Fibroblast of pulmonary artery (primary cell): ENCODE measurements at regions not wholly inside any gene's neighbourhood (a gene's known extent, or its start where the extent isn't known, plus 50 kb on each side); places are given as distances from the start of the nearest gene placed in this dataset.
"Not testable (repeated sequence)": the region's sequence is repeated elsewhere in the genome, so short reads cannot be mapped to it uniquely, and the experiment has no call there.

Experiments
- DNase-seq: peaks from one replicate; pipeline ENCODE4 v3.0.0-alpha.2; 2010; ENCODE audit warnings: low read depth
- H3K4me3 ChIP-seq: replicated peaks from 2 replicates; pipeline ENCODE4 v1.5.1; 2011; ENCODE audit warnings: low read depth, mild to moderate bottlenecking, control low read depth, low read length, moderate library complexity
- TF ChIP-seq, protein P1 (sequence below): IDR thresholded peaks from 2 replicates; pipeline ENCODE4 v1.5.1; 2011; ENCODE audit warnings: mild to moderate bottlenecking, control low read depth, low read length, inconsistent platforms; ENCODE audit errors: missing control alignments

DNA sequence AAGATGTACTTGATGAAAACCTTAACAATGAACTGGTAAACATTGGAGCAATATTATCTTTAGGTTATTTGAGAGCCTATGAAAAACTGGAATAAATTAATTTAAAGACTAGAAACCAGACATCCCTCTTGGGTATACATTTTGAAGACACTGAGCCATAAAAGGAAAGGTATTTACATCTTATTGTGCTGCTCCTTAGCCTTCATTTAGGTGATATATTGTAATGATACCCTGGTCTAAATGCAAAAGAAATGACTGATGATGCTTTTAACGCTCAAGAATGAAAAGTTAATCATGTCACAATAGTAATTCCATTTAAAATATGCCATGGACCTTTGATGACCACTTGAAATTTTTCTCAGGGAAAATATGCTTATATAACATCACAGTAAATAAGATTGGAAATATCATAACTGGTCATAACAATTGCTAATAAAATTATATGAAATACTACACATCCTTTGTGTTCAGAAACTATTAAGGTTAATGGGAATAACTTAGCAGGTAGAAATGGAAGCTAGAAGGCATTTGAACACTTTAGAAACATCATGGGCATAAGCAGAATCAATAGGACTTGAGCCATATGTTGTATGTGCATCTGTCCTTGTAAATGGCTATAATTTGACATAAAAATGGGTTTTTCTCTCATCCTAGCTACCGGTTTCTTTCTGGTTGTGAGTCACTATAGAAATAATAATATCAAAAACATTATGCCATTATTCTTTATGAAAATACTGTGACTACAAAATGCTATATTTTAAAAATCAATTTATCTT, 979.7 kb downstream of the RAPGEF2 start:
- H3K4me3 ChIP-seq, result no peak overlapping the region
- DNase-seq, result no peak
- TF ChIP-seq, protein P1, sequence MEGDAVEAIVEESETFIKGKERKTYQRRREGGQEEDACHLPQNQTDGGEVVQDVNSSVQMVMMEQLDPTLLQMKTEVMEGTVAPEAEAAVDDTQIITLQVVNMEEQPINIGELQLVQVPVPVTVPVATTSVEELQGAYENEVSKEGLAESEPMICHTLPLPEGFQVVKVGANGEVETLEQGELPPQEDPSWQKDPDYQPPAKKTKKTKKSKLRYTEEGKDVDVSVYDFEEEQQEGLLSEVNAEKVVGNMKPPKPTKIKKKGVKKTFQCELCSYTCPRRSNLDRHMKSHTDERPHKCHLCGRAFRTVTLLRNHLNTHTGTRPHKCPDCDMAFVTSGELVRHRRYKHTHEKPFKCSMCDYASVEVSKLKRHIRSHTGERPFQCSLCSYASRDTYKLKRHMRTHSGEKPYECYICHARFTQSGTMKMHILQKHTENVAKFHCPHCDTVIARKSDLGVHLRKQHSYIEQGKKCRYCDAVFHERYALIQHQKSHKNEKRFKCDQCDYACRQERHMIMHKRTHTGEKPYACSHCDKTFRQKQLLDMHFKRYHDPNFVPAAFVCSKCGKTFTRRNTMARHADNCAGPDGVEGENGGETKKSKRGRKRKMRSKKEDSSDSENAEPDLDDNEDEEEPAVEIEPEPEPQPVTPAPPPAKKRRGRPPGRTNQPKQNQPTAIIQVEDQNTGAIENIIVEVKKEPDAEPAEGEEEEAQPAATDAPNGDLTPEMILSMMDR, result no peak

DNA sequence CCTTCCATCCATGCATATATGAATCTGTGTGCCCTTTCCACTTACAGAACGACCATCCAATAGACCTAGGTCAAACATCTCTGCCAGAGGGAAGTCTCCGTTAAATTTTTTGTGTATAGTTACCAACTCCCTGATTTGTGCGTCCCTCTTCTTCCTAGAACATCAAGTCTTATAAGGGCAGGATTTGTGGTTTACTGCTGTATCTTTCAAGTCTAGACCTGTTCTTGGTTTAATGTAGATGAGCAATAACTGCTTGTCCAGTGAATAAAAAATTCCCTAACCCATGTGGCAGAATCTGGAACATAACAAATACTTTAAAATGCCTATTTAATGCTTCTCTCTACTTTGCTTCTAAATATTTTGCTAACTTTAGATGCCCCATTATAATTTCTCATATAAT, 988.8 kb downstream of the RAPGEF2 start:
- no peak overlapping the region for H3K4me3 ChIP-seq
- TF ChIP-seq, protein P1, result no peak
- DNase-seq, result no peak

DNA sequence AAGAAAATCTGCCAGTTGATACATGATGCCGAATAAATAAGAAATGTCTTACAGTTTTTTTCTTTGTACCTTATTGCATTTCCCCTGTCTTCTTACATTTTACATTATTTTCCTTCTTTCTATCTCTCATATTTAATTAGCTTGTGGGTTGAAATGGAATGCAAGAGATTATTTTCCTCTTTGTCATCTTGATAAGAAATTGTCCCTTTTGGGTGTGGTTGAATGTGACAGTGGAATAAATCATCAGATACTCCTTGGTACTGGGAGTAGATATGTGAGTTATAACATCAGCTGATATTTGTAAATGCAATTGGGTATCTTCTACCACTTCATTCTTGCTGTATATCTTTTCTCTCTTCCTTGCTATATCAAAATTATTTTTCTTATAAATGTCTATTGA, 997.4 kb downstream of the RAPGEF2 start:
- TF ChIP-seq, protein P1, result no peak
- DNase-seq, result no peak
- no peak overlapping the region for H3K4me3 ChIP-seq

DNA sequence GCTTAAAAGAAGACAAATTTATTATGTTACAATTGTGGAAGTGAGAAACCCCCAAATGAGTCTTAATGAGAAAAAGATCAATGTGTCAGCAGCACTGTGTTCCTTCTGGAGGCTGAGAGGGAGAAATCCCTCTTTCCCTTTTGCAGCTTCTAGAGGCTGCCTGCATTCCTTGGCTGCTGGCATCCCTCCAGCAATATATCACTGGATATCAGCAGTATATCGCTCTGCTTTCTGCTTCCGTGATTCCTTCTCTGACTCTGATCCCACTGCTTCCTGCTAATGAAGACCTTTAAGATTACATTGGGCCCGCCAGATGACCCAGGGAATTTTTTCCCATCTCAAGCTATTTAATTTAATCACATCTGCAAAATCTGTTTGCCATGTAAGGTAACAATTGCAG, 1008.0 kb downstream of the RAPGEF2 start:
- DNase-seq, result peak; percentile 0
- TF ChIP-seq, protein P1, result no peak
- no peak overlapping the region for H3K4me3 ChIP-seq

DNA sequence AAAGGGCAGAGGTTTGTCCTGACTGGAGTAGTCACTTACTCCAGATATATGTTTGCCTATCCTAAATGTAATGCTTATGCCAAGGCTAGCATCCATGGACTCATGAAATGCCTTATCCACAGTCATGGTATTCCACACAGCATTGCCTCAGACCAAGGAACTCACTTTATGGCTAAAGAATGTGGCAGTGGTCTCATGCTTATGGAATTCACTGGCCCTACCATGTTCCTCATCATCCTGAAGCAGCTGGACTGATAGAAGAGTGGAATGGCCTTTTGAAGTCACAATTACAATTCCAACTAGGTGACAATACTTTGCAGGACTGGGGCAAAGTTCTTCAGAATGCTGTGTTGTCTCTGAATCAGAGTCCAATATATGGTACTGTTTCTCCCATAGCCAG, 1014.8 kb downstream of the RAPGEF2 start:
- DNase-seq, result no peak
- TF ChIP-seq, protein P1, result no peak
- H3K4me3 ChIP-seq, result no peak overlapping the region

DNA sequence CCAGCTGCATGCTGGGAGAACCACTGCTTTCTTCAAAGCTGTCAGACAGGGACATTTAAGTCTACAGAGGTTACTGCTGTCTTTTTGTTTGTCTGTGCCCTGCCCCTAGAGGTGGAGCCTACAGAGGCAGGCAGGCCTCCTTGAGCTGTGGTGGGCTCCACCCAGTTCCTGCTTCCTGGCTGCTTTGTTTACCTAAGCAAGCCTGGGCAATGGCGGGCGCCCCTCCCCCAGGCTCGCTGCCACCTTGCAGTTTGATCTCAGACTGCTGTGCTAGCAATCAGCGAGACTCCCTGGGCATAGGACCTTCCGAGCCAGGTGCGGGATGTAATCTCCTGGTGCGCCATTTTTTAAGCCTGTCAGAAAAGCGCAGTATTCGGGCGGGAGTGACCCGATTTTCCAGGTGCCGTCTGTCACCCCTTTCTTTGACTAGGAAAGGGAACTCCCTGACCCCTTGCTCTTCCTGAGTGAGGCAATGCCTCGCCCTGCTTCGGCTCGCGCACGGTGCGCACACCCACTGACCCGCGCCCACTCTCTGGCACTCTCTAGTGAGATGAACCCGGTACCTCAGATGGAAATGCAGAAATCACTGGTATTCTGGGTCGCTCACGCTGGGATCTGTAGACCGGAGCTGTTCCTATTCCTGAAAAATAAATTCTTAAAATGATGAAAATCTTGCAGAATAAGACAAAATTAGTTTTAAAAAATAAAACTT, 1022.9 kb downstream of the RAPGEF2 start:
- H3K4me3 ChIP-seq, DNase-seq: not testable (repeated sequence)

DNA sequence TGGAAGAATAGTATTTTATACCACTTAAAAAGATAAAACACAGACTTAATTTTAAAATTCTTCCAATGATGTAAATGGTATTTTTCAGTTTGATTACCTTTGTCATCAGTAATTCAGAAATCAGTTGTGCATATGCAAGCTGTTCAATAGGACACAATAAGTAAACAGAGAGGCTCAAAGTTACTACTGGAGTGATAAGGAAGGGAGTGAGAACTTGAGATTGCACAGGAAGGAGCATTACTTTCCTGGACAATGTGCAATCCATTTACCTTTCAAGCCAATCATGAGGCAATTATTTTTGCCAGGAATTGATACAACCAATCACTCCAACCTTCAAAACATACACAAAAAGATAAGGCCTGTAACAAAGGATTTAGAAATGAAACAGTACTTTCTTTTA, 1024.3 kb downstream of the RAPGEF2 start:
- TF ChIP-seq, protein P1, result no peak
- no peak for DNase-seq

More for the DNA sequence above, 1024.3 kb downstream of the RAPGEF2 start:
- no peak overlapping the region for H3K4me3 ChIP-seq
